Loucy (cell line): ENCODE measurements at regions not wholly inside any gene's neighbourhood (a gene's known extent, or its start where the extent isn't known, plus 50 kb on each side); places are given as distances from the start of the nearest gene placed in this dataset.

ENCODE experiments used
- H2AFZ ChIP-seq: fragments of 200-600 bp; sonication (generic); 2 replicates; pipeline ENCODE4 v1.6.0; 2016; ENCODE audit warnings: antibody characterized with exemption, mild to moderate bottlenecking, low read length, moderate library complexity
- H3F3A ChIP-seq: fragments of 200-600 bp; 2 replicates; pipeline ENCODE4 v1.6.0; 2016; ENCODE audit warnings: antibody characterized with exemption, low read depth, mild to moderate bottlenecking
- H3K27me3 ChIP-seq: fragments of 200-600 bp; sonication (generic); 2 replicates; pipeline ENCODE4 v1.6.1; 2014; ENCODE audit warnings: low read length, mild to moderate bottlenecking; ENCODE audit not compliant: insufficient read depth, poor library complexity, severe bottlenecking
- H3K36me3 ChIP-seq: fragments of 200-600 bp; sonication (generic); 2 replicates; pipeline ENCODE4 v1.6.1; 2016; ENCODE audit warnings: low read length; ENCODE audit not compliant: insufficient read depth
- H3K4me1 ChIP-seq: fragments of 200-600 bp; sonication (generic); 2 replicates; pipeline ENCODE4 v1.5.1; 2014; ENCODE audit warnings: low read length, mild to moderate bottlenecking; ENCODE audit not compliant: insufficient read depth, poor library complexity, severe bottlenecking
- H3K4me2 ChIP-seq: fragments of 200-600 bp; sonication (generic); 2 replicates; pipeline ENCODE4 v1.6.0; 2014; ENCODE audit warnings: antibody characterized with exemption, low read length, low read depth, mild to moderate bottlenecking; ENCODE audit not compliant: poor library complexity, severe bottlenecking
- H3K4me3 ChIP-seq: fragments of 200-600 bp; sonication (generic); 2 replicates; pipeline ENCODE4 v1.5.1; 2014; ENCODE audit warnings: low read length, mild to moderate bottlenecking, mixed read lengths; ENCODE audit not compliant: poor library complexity, severe bottlenecking
- H3K79me2 ChIP-seq: fragments of 200-600 bp; sonication (generic); 2 replicates; pipeline ENCODE4 v1.6.1; 2014; ENCODE audit warnings: low read length; ENCODE audit not compliant: insufficient read depth
- H3K9ac ChIP-seq: fragments of 200-600 bp; sonication (generic); 2 replicates; pipeline ENCODE4 v1.6.0; 2014; ENCODE audit warnings: mild to moderate bottlenecking, low read depth, low read length, moderate library complexity; ENCODE audit not compliant: poor library complexity, severe bottlenecking
- H3K9me2 ChIP-seq: fragments of 200-600 bp; sonication (generic); replicated peaks from 2 replicates; pipeline ENCODE4 v1.6.1; 2016; ENCODE audit warnings: low read depth, low read length, mixed read lengths
- H3K9me3 ChIP-seq: fragments of 200-600 bp; sonication (generic); 2 replicates; pipeline ENCODE4 v1.6.1; 2014; ENCODE audit warnings: mild to moderate bottlenecking, antibody characterized with exemption, low read length, low read depth; ENCODE audit not compliant: insufficient read depth
- H4K20me1 ChIP-seq: fragments of 200-600 bp; sonication (generic); 2 replicates; pipeline ENCODE4 v1.6.0; 2014; ENCODE audit warnings: antibody characterized with exemption, low read length, mild to moderate bottlenecking; ENCODE audit not compliant: insufficient read depth, poor library complexity, severe bottlenecking
- EZH2phosphoT487 ChIP-seq: fragments of 200-600 bp; IDR thresholded peaks from 2 replicates; pipeline ENCODE4 v1.6.1; 2018; ENCODE audit warnings: antibody characterized with exemption, mild to moderate bottlenecking, moderate library complexity, borderline replicate concordance
- TF ChIP-seq, protein P1 (sequence below): fragments of 200-600 bp; sonication (generic); conservative IDR thresholded peaks from 2 replicates; pipeline ENCODE4 v1.5.1; 2014; ENCODE audit warnings: mild to moderate bottlenecking, antibody characterized with exemption, low read length

DNA sequence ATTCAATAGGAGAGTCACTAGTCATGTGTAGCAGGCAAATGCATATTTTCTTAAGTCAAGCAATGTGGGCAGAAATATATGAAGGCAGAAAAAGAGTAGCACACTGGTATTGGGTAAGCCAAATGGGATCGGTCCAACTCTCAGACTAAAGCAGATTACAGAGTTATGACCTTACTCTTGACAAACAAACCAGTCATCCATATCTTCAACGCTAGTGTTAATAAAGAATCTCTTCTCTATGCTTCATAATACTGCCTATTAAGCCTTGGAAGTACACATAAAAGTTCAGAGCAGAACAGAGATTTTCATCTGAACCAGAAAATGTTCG is 320.2 kb upstream of the JARID2 start:
- no peaks in the 10 kb centered on the region for H3K79me2 ChIP-seq
- no peak overlapping the region for H2AFZ ChIP-seq
- no peaks in the 10 kb centered on the region for H3K9me3 ChIP-seq
- H3K9me2 ChIP-seq = no peaks in the 10 kb centered on the region
- H3K36me3 ChIP-seq = no peaks in the 10 kb centered on the region
- TF ChIP-seq EZH2phosphoT487 = no peak
- TF ChIP-seq, protein P1, sequence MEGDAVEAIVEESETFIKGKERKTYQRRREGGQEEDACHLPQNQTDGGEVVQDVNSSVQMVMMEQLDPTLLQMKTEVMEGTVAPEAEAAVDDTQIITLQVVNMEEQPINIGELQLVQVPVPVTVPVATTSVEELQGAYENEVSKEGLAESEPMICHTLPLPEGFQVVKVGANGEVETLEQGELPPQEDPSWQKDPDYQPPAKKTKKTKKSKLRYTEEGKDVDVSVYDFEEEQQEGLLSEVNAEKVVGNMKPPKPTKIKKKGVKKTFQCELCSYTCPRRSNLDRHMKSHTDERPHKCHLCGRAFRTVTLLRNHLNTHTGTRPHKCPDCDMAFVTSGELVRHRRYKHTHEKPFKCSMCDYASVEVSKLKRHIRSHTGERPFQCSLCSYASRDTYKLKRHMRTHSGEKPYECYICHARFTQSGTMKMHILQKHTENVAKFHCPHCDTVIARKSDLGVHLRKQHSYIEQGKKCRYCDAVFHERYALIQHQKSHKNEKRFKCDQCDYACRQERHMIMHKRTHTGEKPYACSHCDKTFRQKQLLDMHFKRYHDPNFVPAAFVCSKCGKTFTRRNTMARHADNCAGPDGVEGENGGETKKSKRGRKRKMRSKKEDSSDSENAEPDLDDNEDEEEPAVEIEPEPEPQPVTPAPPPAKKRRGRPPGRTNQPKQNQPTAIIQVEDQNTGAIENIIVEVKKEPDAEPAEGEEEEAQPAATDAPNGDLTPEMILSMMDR = no peak
- no peak overlapping the region for H3K4me2 ChIP-seq
- peaks cover 42% of the 10 kb centered on the region for H3K4me1 ChIP-seq
- H3K9ac ChIP-seq = no peak overlapping the region
- H4K20me1 ChIP-seq = no peaks in the 10 kb centered on the region
- no peaks in the 10 kb centered on the region for H3F3A ChIP-seq
- H3K4me3 ChIP-seq = no peak overlapping the region
- H3K27me3 ChIP-seq = no peaks in the 10 kb centered on the region

DNA sequence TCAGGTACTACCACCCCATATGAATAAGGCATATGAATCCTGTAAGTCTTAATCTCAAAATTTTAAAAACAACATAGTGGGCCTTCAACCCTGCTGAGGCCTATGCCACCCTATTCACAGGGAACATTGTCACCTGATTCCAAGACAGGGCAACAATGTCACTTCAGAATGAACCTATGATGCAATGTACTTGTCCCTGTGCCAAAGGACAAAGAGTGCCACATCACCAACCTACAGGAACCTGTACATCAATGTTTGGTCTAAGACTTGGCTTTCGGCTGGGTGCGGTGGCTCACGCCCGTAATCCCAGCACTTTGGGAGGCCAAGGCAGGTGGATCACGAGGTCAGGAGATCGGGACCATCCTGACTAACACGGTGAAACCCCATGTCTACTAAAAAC is 318.5 kb upstream of the JARID2 start:
- H3K9ac ChIP-seq = no peak overlapping the region
- no peak overlapping the region for H3K4me3 ChIP-seq
- peaks cover 25% of the 10 kb centered on the region for H3K4me1 ChIP-seq
- H3K79me2 ChIP-seq = no peaks in the 10 kb centered on the region
- H3K4me2 ChIP-seq = no peak overlapping the region
- no peaks in the 10 kb centered on the region for H3F3A ChIP-seq
- no peaks in the 10 kb centered on the region for H3K9me3 ChIP-seq
- TF ChIP-seq, protein P1 = no peak
- no peak for TF ChIP-seq EZH2phosphoT487
- no peaks in the 10 kb centered on the region for H3K36me3 ChIP-seq
- H3K9me2 ChIP-seq = no peaks in the 10 kb centered on the region
- no peak overlapping the region for H2AFZ ChIP-seq
- no peaks in the 10 kb centered on the region for H4K20me1 ChIP-seq
- H3K27me3 ChIP-seq = no peaks in the 10 kb centered on the region

DNA sequence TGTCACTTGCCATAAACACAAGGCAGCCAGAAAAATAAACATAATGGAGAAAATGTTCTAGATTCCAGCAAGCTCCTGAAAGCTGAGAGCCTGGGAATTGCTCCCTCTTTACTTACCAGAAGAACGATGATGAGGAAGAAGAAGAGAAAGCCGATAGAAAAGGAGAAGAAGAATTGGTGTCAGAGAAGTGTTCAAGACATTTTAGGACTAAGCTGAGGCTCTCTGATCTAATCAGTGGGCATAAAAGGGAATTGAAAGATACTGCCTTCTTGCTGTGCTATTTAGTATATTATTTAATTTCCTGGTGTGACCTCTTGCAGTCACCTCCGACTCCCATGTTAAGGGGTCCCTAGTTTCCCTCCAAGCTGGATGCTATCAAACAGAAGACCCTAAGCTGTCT is 316.6 kb upstream of the JARID2 start:
- Histone ChIP-seq H3K36me3 (no peaks in the 10 kb centered on the region), H3K4me2 (no peak overlapping the region), H3K27me3 (no peaks in the 10 kb centered on the region), H3K9me2 (no peaks in the 10 kb centered on the region), H3F3A (no peaks in the 10 kb centered on the region), H2AFZ (no peak overlapping the region), H3K4me1 (peaks cover 10% of the 10 kb centered on the region), H4K20me1 (no peaks in the 10 kb centered on the region), H3K79me2 (no peaks in the 10 kb centered on the region), H3K4me3 (no peak overlapping the region), H3K9ac (no peak overlapping the region), H3K9me3 (no peaks in the 10 kb centered on the region)
- TF ChIP-seq, protein P1 = no peak
